SU-DHL-6 (cell line): ENCODE measurements at regions not wholly inside any gene's neighbourhood (a gene's known extent, or its start where the extent isn't known, plus 50 kb on each side); places are given as distances from the start of the nearest gene placed in this dataset.

Source experiments
- EZH2phosphoT487 ChIP-seq: fragments of 200-600 bp; sonication (generic), shearing (Covaris generic); conservative IDR thresholded peaks from 2 replicates; pipeline ENCODE4 v1.6.1; 2018; ENCODE audit warnings: mild to moderate bottlenecking, antibody characterized with exemption, low read length, moderate library complexity, mixed read lengths
- TF ChIP-seq, protein P1 (sequence below): fragments of 200-600 bp; sonication (generic); IDR thresholded peaks from one replicate; pipeline ENCODE4 v1.5.1; 2017; ENCODE audit warnings: antibody characterized with exemption, mild to moderate bottlenecking, low read length, moderate library complexity; ENCODE audit not compliant: insufficient read depth, poor library complexity, severe bottlenecking

DNA sequence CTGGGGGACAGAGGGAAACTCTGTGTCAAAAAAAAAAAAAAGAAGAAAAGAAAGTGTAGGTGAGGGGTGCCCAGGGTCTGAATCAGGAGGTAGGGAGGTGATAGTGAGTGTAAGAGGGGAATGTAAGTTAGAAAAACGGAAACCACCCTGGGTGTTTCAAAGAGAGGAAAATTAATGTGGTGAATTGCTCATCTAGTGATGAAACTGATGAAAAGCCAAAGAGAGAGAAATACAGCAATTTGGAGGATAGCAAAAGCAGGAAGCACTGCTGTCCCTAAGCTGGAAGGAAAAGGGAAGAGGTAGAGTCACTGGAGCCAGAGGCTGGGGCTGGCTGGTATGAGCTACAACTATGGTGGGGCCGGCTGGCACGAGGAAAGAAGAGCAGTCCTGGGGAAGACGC is 85.0 kb upstream of the CEP85L start:
- TF ChIP-seq, protein P1, sequence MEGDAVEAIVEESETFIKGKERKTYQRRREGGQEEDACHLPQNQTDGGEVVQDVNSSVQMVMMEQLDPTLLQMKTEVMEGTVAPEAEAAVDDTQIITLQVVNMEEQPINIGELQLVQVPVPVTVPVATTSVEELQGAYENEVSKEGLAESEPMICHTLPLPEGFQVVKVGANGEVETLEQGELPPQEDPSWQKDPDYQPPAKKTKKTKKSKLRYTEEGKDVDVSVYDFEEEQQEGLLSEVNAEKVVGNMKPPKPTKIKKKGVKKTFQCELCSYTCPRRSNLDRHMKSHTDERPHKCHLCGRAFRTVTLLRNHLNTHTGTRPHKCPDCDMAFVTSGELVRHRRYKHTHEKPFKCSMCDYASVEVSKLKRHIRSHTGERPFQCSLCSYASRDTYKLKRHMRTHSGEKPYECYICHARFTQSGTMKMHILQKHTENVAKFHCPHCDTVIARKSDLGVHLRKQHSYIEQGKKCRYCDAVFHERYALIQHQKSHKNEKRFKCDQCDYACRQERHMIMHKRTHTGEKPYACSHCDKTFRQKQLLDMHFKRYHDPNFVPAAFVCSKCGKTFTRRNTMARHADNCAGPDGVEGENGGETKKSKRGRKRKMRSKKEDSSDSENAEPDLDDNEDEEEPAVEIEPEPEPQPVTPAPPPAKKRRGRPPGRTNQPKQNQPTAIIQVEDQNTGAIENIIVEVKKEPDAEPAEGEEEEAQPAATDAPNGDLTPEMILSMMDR, result no peak
- TF ChIP-seq EZH2phosphoT487, result no peak
